ENCODE measurements at regions not wholly inside any gene's neighbourhood (a gene's known extent, or its start where the extent isn't known, plus 50 kb on each side); places are given as distances from the start of the nearest gene placed in this dataset.

DNA sequence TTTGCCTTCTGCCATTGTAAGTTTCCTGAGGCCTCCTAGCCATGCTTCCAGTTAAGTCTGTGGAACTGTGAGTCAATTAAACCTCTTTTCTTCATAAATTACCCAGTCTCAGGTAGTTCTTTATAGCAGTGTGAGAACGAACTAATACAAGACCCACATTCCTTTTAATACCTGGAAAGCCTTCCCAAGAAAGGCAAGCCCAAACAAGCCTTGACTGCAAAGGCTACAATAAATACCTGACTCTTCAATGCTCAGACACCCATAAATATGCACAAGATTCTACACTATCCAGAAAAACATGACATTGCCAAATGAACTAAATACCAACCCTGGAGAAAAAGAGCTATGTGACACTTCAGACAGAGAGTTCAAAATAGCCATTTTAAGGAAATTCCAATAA, 338.8 kb downstream of the HAO1 start:
- Histone ChIP-seq H3K4me2 (no peak overlapping the region), H2AFZ (ENCODE audit: low read depth) (no peak overlapping the region), H3K4me3 (ENCODE audit: low read depth in 2 of 2, low read length in 1 of 2) (no peak overlapping the region), H3K27ac (ENCODE audit: low read depth in 2 of 2, low read length in 1 of 2) (no peak overlapping the region), H3K9ac (no peak overlapping the region), H3K9me3 (no peaks in the 10 kb centered on the region), H3K4me1 (ENCODE audit: control insufficient read depth in 1 of 2, insufficient read depth in 2 of 2, low read depth in 1 of 2, low read length in 1 of 2) (no peaks in the 10 kb centered on the region), H3K36me3 (replicated peaks in 1 of 2; ENCODE audit: control insufficient read depth in 1 of 2, insufficient read depth in 2 of 2, low read length in 1 of 2) (no peaks in the 10 kb centered on the region), H3K79me2 (ENCODE audit: insufficient read depth) (no peaks in the 10 kb centered on the region), H3K27me3 (ENCODE audit: insufficient read depth) (no peaks in the 10 kb centered on the region), H4K20me1 (ENCODE audit: insufficient read depth) (no peaks in the 10 kb centered on the region), H3F3A (replicated peaks; ENCODE audit: insufficient read depth) (no peaks in the 10 kb centered on the region), H3K9me2 (no peaks in the 10 kb centered on the region)
- CTCF ChIA-PET: no interaction called here
- no peak for TF ChIP-seq MXI1 (IDR thresholded peaks at IDR 0.05; ENCODE audit: low read depth, low read length)
- TF ChIP-seq, protein P1, sequence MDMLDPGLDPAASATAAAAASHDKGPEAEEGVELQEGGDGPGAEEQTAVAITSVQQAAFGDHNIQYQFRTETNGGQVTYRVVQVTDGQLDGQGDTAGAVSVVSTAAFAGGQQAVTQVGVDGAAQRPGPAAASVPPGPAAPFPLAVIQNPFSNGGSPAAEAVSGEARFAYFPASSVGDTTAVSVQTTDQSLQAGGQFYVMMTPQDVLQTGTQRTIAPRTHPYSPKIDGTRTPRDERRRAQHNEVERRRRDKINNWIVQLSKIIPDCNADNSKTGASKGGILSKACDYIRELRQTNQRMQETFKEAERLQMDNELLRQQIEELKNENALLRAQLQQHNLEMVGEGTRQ (IDR thresholded peaks at IDR 0.05; ENCODE audit: borderline replicate concordance, low read depth, low read length): no peak
- TF ChIP-seq SIN3A (IDR thresholded peaks at IDR 0.05; ENCODE audit: borderline replicate concordance, low read depth, low read length): no peak
- no peak for TF ChIP-seq TEAD4 (IDR thresholded peaks at IDR 0.05; ENCODE audit: borderline replicate concordance, insufficient read depth)
- TF ChIP-seq, protein P2, sequence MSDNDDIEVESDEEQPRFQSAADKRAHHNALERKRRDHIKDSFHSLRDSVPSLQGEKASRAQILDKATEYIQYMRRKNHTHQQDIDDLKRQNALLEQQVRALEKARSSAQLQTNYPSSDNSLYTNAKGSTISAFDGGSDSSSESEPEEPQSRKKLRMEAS (IDR thresholded peaks at IDR 0.05; ENCODE audit: low read depth): no peak
- no peak for TF ChIP-seq TAF1 (IDR thresholded peaks at IDR 0.05; ENCODE audit: borderline replicate concordance, low read depth, low read length)
- TF ChIP-seq, protein P3, sequence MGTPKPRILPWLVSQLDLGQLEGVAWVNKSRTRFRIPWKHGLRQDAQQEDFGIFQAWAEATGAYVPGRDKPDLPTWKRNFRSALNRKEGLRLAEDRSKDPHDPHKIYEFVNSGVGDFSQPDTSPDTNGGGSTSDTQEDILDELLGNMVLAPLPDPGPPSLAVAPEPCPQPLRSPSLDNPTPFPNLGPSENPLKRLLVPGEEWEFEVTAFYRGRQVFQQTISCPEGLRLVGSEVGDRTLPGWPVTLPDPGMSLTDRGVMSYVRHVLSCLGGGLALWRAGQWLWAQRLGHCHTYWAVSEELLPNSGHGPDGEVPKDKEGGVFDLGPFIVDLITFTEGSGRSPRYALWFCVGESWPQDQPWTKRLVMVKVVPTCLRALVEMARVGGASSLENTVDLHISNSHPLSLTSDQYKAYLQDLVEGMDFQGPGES (IDR thresholded peaks at IDR 0.05; ENCODE audit: low read depth, low read length): no peak
- TF ChIP-seq POLR2AphosphoS5 (IDR thresholded peaks at IDR 0.05; ENCODE audit: low read depth, low read length): no peak
- TF ChIP-seq NFIC (IDR thresholded peaks at IDR 0.05; ENCODE audit: borderline replicate concordance): no peak
- TF ChIP-seq NRF1 (IDR thresholded peaks at IDR 0.05; ENCODE audit: low read depth, low read length): no peak
- no peak for TF ChIP-seq RCOR1 (IDR thresholded peaks at IDR 0.05; ENCODE audit: low read length)
- no peak for TF ChIP-seq CHD2 (IDR thresholded peaks at IDR 0.05; ENCODE audit: low read length, partially characterized antibody)
- TF ChIP-seq RFX5 (IDR thresholded peaks at IDR 0.05; ENCODE audit: low read length): no peak
- no peak for TF ChIP-seq GABPA (IDR thresholded peaks at IDR 0.05; ENCODE audit: low read depth)
- TF ChIP-seq ELF1 (IDR thresholded peaks at IDR 0.05): no peak
- no peak for TF ChIP-seq EP300 (IDR thresholded peaks at IDR 0.05; ENCODE audit: borderline replicate concordance in 1 of 2, low read depth in 1 of 2, low read length in 1 of 2)
- TF ChIP-seq TCF12 (IDR thresholded peaks at IDR 0.05): no peak
- TF ChIP-seq GATA2 (CRISPR knock-in tag; IDR thresholded peaks at IDR 0.05): no peak
- DNase-seq: no peak
- 17% methylated on average over 1 of the region's 1 CpG for WGBS (ENCODE audit: low lambda C conversion rate)
- POLR2A ChIA-PET: no interaction called here

DNA sequence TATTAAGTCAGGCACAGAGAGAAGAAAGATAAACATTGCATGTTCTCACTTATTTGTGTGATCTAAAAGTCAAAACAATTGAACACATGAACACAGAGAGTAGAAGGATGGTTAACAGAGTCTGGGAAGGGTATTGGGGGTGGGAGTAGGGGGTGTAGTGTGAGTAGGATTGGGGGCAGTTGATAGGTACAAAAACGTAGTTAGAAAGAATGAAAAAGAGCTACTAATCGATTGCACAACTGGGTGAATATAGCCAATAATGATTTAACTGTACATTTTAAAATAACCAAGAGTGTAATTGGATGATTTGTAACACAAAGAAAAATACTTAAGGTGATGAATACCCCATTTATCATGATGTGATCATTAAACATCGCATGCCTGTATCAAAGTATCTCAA, 333.3 kb downstream of the HAO1 start:
- Histone ChIP-seq H3F3A (replicated peaks; ENCODE audit: insufficient read depth) (no peaks in the 10 kb centered on the region), H3K9ac (no peak overlapping the region), H4K20me1 (ENCODE audit: insufficient read depth) (no peaks in the 10 kb centered on the region), H3K79me2 (ENCODE audit: insufficient read depth) (no peaks in the 10 kb centered on the region), H2AFZ (ENCODE audit: low read depth) (no peak overlapping the region), H3K9me2 (no peaks in the 10 kb centered on the region), H3K9me3 (no peaks in the 10 kb centered on the region), H3K27ac (ENCODE audit: low read depth in 2 of 2, low read length in 1 of 2) (no peak overlapping the region), H3K4me3 (ENCODE audit: low read depth in 2 of 2, low read length in 1 of 2) (no peak overlapping the region), H3K27me3 (ENCODE audit: insufficient read depth) (no peaks in the 10 kb centered on the region), H3K36me3 (replicated peaks in 1 of 2; ENCODE audit: control insufficient read depth in 1 of 2, insufficient read depth in 2 of 2, low read length in 1 of 2) (no peaks in the 10 kb centered on the region), H3K4me1 (ENCODE audit: control insufficient read depth in 1 of 2, insufficient read depth in 2 of 2, low read depth in 1 of 2, low read length in 1 of 2) (no peaks in the 10 kb centered on the region), H3K4me2 (no peak overlapping the region)
- ChIA-PET POLR2A (no interaction called here), CTCF (no interaction called here)
- no peak for DNase-seq
- 19% methylated on average over 3 of the region's 3 CpGs for WGBS (ENCODE audit: low lambda C conversion rate)
- no peak for TF ChIP-seq RXRA (IDR thresholded peaks at IDR 0.05; ENCODE audit: borderline replicate concordance, low read depth)
- TF ChIP-seq JUND (IDR thresholded peaks at IDR 0.05): no peak
- TF ChIP-seq, protein P4, sequence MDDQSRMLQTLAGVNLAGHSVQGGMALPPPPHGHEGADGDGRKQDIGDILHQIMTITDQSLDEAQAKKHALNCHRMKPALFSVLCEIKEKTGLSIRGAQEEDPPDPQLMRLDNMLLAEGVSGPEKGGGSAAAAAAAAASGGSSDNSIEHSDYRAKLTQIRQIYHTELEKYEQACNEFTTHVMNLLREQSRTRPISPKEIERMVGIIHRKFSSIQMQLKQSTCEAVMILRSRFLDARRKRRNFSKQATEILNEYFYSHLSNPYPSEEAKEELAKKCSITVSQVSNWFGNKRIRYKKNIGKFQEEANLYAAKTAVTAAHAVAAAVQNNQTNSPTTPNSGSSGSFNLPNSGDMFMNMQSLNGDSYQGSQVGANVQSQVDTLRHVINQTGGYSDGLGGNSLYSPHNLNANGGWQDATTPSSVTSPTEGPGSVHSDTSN (IDR thresholded peaks at IDR 0.05): no peak
- TF ChIP-seq, protein P2 (IDR thresholded peaks at IDR 0.05; ENCODE audit: low read depth): no peak
- TF ChIP-seq FOXJ3 (CRISPR knock-in tag; IDR thresholded peaks at IDR 0.05): no peak
- no peak for TF ChIP-seq EP300 (IDR thresholded peaks at IDR 0.05; ENCODE audit: borderline replicate concordance in 1 of 2, low read depth in 1 of 2, low read length in 1 of 2)
- TF ChIP-seq RAD21 (IDR thresholded peaks at IDR 0.05; ENCODE audit: low read length): no peak
- TF ChIP-seq FOSL2 (IDR thresholded peaks at IDR 0.05; ENCODE audit: borderline replicate concordance, low read depth): no peak
- no peak for TF ChIP-seq NRF1 (IDR thresholded peaks at IDR 0.05; ENCODE audit: low read depth, low read length)
- TF ChIP-seq TAF1 (IDR thresholded peaks at IDR 0.05; ENCODE audit: borderline replicate concordance, low read depth, low read length): no peak
- no peak for TF ChIP-seq GABPA (IDR thresholded peaks at IDR 0.05; ENCODE audit: low read depth)
- TF ChIP-seq, protein P5, sequence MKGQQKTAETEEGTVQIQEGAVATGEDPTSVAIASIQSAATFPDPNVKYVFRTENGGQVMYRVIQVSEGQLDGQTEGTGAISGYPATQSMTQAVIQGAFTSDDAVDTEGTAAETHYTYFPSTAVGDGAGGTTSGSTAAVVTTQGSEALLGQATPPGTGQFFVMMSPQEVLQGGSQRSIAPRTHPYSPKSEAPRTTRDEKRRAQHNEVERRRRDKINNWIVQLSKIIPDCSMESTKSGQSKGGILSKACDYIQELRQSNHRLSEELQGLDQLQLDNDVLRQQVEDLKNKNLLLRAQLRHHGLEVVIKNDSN (IDR thresholded peaks at IDR 0.05; ENCODE audit: borderline replicate concordance, low read depth): no peak
- TF ChIP-seq FOXM1 (IDR thresholded peaks at IDR 0.05; ENCODE audit: low read depth): no peak
- no peak for TF ChIP-seq CHD2 (IDR thresholded peaks at IDR 0.05; ENCODE audit: low read length, partially characterized antibody)
- TF ChIP-seq MXI1 (IDR thresholded peaks at IDR 0.05; ENCODE audit: low read depth, low read length): no peak
- no peak for TF ChIP-seq NFIC (IDR thresholded peaks at IDR 0.05; ENCODE audit: borderline replicate concordance)
- no peak for TF ChIP-seq TEAD4 (IDR thresholded peaks at IDR 0.05; ENCODE audit: borderline replicate concordance, insufficient read depth)
